ENCODE measurements at regions not wholly inside any gene's neighbourhood (a gene's known extent, or its start where the extent isn't known, plus 50 kb on each side); places are given as distances from the start of the nearest gene placed in this dataset.

- TF ChIP-seq POLR2A (IDR thresholded peaks at IDR 0.05) (no peak), CTCF (IDR thresholded peaks at IDR 0.05) (no peak)
These were observed 149.7 kb upstream of the ANKRD50 start for GRCh38 chr4:124862261-124862660.

All from adrenal gland (tissue), 5 donors.